ENCODE measurements at regions not wholly inside any gene's neighbourhood (a gene's known extent, or its start where the extent isn't known, plus 50 kb on each side); places are given as distances from the start of the nearest gene placed in this dataset.

DNA sequence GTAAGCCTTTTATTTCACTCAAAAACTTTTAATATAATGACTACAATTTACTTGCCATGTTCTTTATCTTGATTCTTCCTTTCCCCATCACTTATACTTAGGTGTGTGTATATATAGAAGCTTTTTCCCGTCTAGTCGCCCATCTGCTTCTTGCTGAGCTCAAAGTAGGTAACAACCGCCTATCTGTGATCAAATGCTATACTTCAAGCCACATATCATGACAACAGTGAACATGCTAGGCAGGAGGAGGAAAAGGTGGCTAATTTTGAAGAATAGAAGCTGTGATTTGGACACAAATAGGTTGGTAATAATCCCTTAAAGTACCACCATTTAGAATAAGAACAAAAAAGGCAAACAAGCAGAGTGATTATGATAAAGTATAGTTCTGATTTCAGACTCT is 367.3 kb upstream of the CHRM2 start:
- no peaks in the 10 kb centered on the region for H3K9me3 Mint-ChIP-seq
- Histone ChIP-seq H3K9ac (ENCODE audit: extremely low read depth, insufficient read length, low read length) (no peak overlapping the region), H3T11ph (ENCODE audit: low read length) (no peak overlapping the region), H3K79me1 (ENCODE audit: insufficient read depth, low read depth, low read length, poor library complexity, severe bottlenecking) (no peaks in the 10 kb centered on the region), H2AK5ac (ENCODE audit: insufficient read length, low read length) (no peak overlapping the region), H3K27me3 (ENCODE audit: insufficient read depth, low read length) (no peaks in the 10 kb centered on the region), H2AFZ (ENCODE audit: low read length) (no peak overlapping the region), H3K27ac (ENCODE audit: insufficient read length, low read depth, low read length) (no peak overlapping the region), H4K20me1 (ENCODE audit: control insufficient read depth, insufficient read depth, insufficient read length) (no peaks in the 10 kb centered on the region), H3K4me2 (ENCODE audit: insufficient read depth, insufficient read length, low read length) (no peak overlapping the region), H3K18ac (ENCODE audit: insufficient read length, low read depth, low read length) (no peak overlapping the region), H3K79me2 (ENCODE audit: insufficient read depth, low read length) (no peaks in the 10 kb centered on the region), H3K4me1 (ENCODE audit: insufficient read depth, low read length) (no peaks in the 10 kb centered on the region), H4K91ac (ENCODE audit: insufficient read length, low read depth, low read length) (no peak overlapping the region), H3K56ac (ENCODE audit: insufficient read length, low read depth, low read length) (no peak overlapping the region), H3K9me3 (ENCODE audit: control insufficient read depth, low read depth, low read length) (no peaks in the 10 kb centered on the region), H2BK20ac (ENCODE audit: low read depth, low read length, poor library complexity, severe bottlenecking) (no peak overlapping the region), H2BK5ac (ENCODE audit: insufficient read length, low read length) (no peak overlapping the region), H2BK120ac (ENCODE audit: low read depth, low read length, poor library complexity, severe bottlenecking) (no peak overlapping the region), H4K8ac (replicated peaks; ENCODE audit: insufficient read length, low read depth, low read length) (no peak overlapping the region), H2BK12ac (ENCODE audit: insufficient read length, low read depth, low read length) (no peak overlapping the region), H3K14ac (ENCODE audit: insufficient read depth, low read length) (no peak overlapping the region), H3K23ac (ENCODE audit: insufficient read length, low read depth, low read length) (no peak overlapping the region), H2BK15ac (ENCODE audit: low read depth, low read length) (no peak overlapping the region), H3K4ac (ENCODE audit: low read depth, low read length) (no peak overlapping the region), H3K23me2 (ENCODE audit: insufficient read length, low read depth, low read length, poor library complexity, severe bottlenecking) (no peaks in the 10 kb centered on the region), H4K5ac (ENCODE audit: insufficient read length, low read depth, low read length) (no peak overlapping the region)
- H3K4me3 Mint-ChIP-seq = no peak overlapping the region
- no peak overlapping the region for H3K27ac Mint-ChIP-seq
- peaks cover 13 to 17% of the 10 kb centered on the region in 2 experiments for H3K4me1 Mint-ChIP-seq
- WGBS (ENCODE audit: extremely low coverage, insufficient read length, low lambda C conversion rate) = no CpG with 5 or more reads among the region's 3 CpGs
- no peak for DNase-seq
- H3K36me3 Mint-ChIP-seq (ENCODE audit: insufficient read depth in 1 of 3, low read depth in 3 of 3) = no peaks in the 10 kb centered on the region
- no peaks in the 10 kb centered on the region for H3K27me3 Mint-ChIP-seq (ENCODE audit: low read depth)
- TF ChIP-seq, protein P1, sequence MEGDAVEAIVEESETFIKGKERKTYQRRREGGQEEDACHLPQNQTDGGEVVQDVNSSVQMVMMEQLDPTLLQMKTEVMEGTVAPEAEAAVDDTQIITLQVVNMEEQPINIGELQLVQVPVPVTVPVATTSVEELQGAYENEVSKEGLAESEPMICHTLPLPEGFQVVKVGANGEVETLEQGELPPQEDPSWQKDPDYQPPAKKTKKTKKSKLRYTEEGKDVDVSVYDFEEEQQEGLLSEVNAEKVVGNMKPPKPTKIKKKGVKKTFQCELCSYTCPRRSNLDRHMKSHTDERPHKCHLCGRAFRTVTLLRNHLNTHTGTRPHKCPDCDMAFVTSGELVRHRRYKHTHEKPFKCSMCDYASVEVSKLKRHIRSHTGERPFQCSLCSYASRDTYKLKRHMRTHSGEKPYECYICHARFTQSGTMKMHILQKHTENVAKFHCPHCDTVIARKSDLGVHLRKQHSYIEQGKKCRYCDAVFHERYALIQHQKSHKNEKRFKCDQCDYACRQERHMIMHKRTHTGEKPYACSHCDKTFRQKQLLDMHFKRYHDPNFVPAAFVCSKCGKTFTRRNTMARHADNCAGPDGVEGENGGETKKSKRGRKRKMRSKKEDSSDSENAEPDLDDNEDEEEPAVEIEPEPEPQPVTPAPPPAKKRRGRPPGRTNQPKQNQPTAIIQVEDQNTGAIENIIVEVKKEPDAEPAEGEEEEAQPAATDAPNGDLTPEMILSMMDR (conservative IDR thresholded peaks at IDR 0.05) = no peak
